ENCODE measurements at regions not wholly inside any gene's neighbourhood (a gene's known extent, or its start where the extent isn't known, plus 50 kb on each side); places are given as distances from the start of the nearest gene placed in this dataset.

DNA sequence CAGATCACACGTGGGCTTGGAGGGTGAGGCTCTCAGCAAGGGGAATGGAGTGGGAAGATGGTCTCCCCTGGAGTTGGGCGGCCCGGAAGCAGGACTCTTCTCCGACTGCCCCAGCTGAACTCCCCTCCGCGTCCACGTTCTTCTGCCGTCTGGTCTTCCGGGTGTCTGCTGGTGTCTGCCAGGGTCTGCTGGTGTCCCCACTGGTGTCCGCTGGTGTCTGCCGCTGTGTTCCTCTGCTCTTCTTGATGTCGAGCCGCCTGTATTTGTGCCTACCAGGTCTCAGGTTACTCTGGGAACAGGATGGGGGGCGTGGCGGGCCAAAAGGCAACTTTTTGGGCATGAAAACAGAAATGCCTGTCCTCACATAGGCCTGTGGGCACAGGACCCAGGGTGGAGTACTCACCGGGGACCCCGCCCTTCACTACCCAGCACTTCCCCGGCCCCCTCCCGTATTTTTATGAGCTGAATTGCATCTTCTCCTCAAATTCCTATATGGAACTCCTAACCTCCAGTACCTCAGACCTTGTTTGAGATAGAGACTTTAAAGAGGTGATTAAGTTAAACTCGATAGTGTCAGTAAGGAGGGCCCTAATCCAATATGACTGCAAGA lies 675.4 kb downstream of the SEMA5A start:
- H3K36me3 ChIP-seq (ENCODE audit: control insufficient read depth in 2 of 2, extremely low read depth in 1 of 2, insufficient read depth in 2 of 2, low read length in 2 of 2), result no peaks in the 10 kb centered on the region
- H3K27me3 ChIP-seq (ENCODE audit: control insufficient read depth in 2 of 2, insufficient read depth in 2 of 2, low read length in 2 of 2), result no peaks in the 10 kb centered on the region
- H3K4me1 ChIP-seq (ENCODE audit: control insufficient read depth, extremely low read depth, insufficient read depth, low read length), result no peaks in the 10 kb centered on the region
- dilution Hi-C loops (cut with MboI; ENCODE audit: extremely low pct_ligation_motif_present, low sequenced_read_pairs) (no loop called here), intact Hi-C loops (cut with micrococcal nuclease) (no loop called here)
- TF ChIP-seq, protein P1, sequence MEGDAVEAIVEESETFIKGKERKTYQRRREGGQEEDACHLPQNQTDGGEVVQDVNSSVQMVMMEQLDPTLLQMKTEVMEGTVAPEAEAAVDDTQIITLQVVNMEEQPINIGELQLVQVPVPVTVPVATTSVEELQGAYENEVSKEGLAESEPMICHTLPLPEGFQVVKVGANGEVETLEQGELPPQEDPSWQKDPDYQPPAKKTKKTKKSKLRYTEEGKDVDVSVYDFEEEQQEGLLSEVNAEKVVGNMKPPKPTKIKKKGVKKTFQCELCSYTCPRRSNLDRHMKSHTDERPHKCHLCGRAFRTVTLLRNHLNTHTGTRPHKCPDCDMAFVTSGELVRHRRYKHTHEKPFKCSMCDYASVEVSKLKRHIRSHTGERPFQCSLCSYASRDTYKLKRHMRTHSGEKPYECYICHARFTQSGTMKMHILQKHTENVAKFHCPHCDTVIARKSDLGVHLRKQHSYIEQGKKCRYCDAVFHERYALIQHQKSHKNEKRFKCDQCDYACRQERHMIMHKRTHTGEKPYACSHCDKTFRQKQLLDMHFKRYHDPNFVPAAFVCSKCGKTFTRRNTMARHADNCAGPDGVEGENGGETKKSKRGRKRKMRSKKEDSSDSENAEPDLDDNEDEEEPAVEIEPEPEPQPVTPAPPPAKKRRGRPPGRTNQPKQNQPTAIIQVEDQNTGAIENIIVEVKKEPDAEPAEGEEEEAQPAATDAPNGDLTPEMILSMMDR (IDR thresholded peaks at IDR 0.05; ENCODE audit: extremely low read depth in 1 of 2, insufficient read depth in 1 of 2, low read depth in 1 of 2, low read length in 2 of 2), result no peak
- TF ChIP-seq FOS (IDR thresholded peaks at IDR 0.05; ENCODE audit: borderline replicate concordance, insufficient read depth, low read length) (no peak), POLR2AphosphoS5 (IDR thresholded peaks at IDR 0.05; ENCODE audit: insufficient read depth, low read depth, low read length) (no peak), EZH2 (IDR thresholded peaks at IDR 0.05; ENCODE audit: borderline replicate concordance, low read depth, low read length, severe bottlenecking) (no peak)
- TF ChIP-seq, protein P2, sequence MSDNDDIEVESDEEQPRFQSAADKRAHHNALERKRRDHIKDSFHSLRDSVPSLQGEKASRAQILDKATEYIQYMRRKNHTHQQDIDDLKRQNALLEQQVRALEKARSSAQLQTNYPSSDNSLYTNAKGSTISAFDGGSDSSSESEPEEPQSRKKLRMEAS (IDR thresholded peaks at IDR 0.05; ENCODE audit: insufficient read depth, insufficient read length), result no peak
- no peaks in the 10 kb centered on the region for H3K9me1 ChIP-seq (replicated peaks; ENCODE audit: control insufficient read depth, extremely low read depth, insufficient read depth, low read length)
- H3K79me2 ChIP-seq (ENCODE audit: control insufficient read depth, insufficient read depth, low read length), result no peaks in the 10 kb centered on the region
- H4K20me1 ChIP-seq (replicated peaks; ENCODE audit: control insufficient read depth, extremely low read depth, insufficient read depth, low read length), result no peaks in the 10 kb centered on the region
- FAIRE-seq (no peak), DNase-seq (ENCODE audit: low read depth, low spot score) (no peak)
- H3K9me3 ChIP-seq (replicated peaks; ENCODE audit: control insufficient read depth, insufficient read depth, low read length), result no peaks in the 10 kb centered on the region
- POLR2A ChIA-PET, result no interaction called here
- no peak overlapping the region for H3K4me3 ChIP-seq (replicated peaks in 1 of 3; ENCODE audit: insufficient read depth in 1 of 3, low read depth in 1 of 3, low read length in 3 of 3)
- H3K27ac ChIP-seq (ENCODE audit: insufficient read depth, low read depth, low read length), result no peak overlapping the region
- BruUV-seq (replicated peaks), result no TSS peak
- no peak overlapping the region for H2AFZ ChIP-seq (ENCODE audit: low read depth, low read length)
- no peak overlapping the region for H3K9ac ChIP-seq (replicated peaks; ENCODE audit: extremely low read depth, insufficient read depth, low read length)
- H3K4me2 ChIP-seq (ENCODE audit: insufficient read depth, low read length), result no peak overlapping the region
- CTCF ChIA-PET, result no interaction called here

DNA sequence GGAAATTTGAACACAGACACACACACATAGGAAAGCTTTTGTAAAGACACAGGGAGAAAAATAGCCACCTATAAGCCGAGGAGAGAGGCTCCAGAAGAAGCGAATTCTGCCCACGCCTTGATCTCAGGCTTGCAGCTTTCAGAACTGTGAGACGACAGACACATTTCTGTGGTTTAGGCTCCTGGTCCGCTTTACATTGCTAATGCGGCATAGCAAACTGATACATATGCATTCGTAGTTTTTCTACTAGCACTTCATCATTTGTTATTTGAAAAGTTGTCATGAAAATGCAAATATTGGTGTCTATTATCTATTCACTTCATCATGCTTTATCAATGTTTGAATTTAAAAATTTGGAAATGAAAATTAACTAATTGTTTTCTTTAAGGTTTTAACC lies 674.9 kb downstream of the SEMA5A start:
- FAIRE-seq (no peak), DNase-seq (ENCODE audit: low read depth, low spot score) (no peak)
- CTCF ChIA-PET, result no interaction called here
- POLR2A ChIA-PET, result no interaction called here
- Histone ChIP-seq H4K20me1 (replicated peaks; ENCODE audit: control insufficient read depth, extremely low read depth, insufficient read depth, low read length) (no peaks in the 10 kb centered on the region), H3K27me3 (ENCODE audit: control insufficient read depth in 2 of 2, insufficient read depth in 2 of 2, low read length in 2 of 2) (no peaks in the 10 kb centered on the region), H3K4me2 (ENCODE audit: insufficient read depth, low read length) (no peak overlapping the region), H3K9me1 (replicated peaks; ENCODE audit: control insufficient read depth, extremely low read depth, insufficient read depth, low read length) (no peaks in the 10 kb centered on the region), H3K4me3 (replicated peaks in 1 of 3; ENCODE audit: insufficient read depth in 1 of 3, low read depth in 1 of 3, low read length in 3 of 3) (no peak overlapping the region), H3K4me1 (ENCODE audit: control insufficient read depth, extremely low read depth, insufficient read depth, low read length) (no peaks in the 10 kb centered on the region), H3K9ac (replicated peaks; ENCODE audit: extremely low read depth, insufficient read depth, low read length) (no peak overlapping the region), H3K27ac (ENCODE audit: insufficient read depth, low read depth, low read length) (no peak overlapping the region), H3K79me2 (ENCODE audit: control insufficient read depth, insufficient read depth, low read length) (no peaks in the 10 kb centered on the region), H2AFZ (ENCODE audit: low read depth, low read length) (no peak overlapping the region), H3K36me3 (ENCODE audit: control insufficient read depth in 2 of 2, extremely low read depth in 1 of 2, insufficient read depth in 2 of 2, low read length in 2 of 2) (no peaks in the 10 kb centered on the region), H3K9me3 (replicated peaks; ENCODE audit: control insufficient read depth, insufficient read depth, low read length) (no peaks in the 10 kb centered on the region)
- TF ChIP-seq EZH2 (IDR thresholded peaks at IDR 0.05; ENCODE audit: borderline replicate concordance, low read depth, low read length, severe bottlenecking), result no peak
- no peak for TF ChIP-seq GATA2 (IDR thresholded peaks at IDR 0.05; ENCODE audit: insufficient read depth, insufficient read length, low read depth, low read length)
- no peak for TF ChIP-seq MYC (IDR thresholded peaks at IDR 0.05; ENCODE audit: low read depth, low read length)
- TF ChIP-seq, protein P2 (IDR thresholded peaks at IDR 0.05; ENCODE audit: insufficient read depth, insufficient read length), result no peak
- TF ChIP-seq POLR2AphosphoS5 (IDR thresholded peaks at IDR 0.05; ENCODE audit: insufficient read depth, low read depth, low read length), result no peak
- TF ChIP-seq, protein P1 (IDR thresholded peaks at IDR 0.05; ENCODE audit: extremely low read depth in 1 of 2, insufficient read depth in 1 of 2, low read depth in 1 of 2, low read length in 2 of 2), result no peak
- no peak for TF ChIP-seq POLR2A (IDR thresholded peaks at IDR 0.05; ENCODE audit: low read depth, low read length)
- no peak for TF ChIP-seq FOS (IDR thresholded peaks at IDR 0.05; ENCODE audit: borderline replicate concordance, insufficient read depth, low read length)
- no peak for TF ChIP-seq JUN (IDR thresholded peaks at IDR 0.05; ENCODE audit: borderline replicate concordance, insufficient read depth, insufficient read length, low read depth)
- no TSS peak for BruUV-seq (replicated peaks)
- intact Hi-C loops (cut with micrococcal nuclease) (no loop called here), dilution Hi-C loops (cut with MboI; ENCODE audit: extremely low pct_ligation_motif_present, low sequenced_read_pairs) (no loop called here)

Data from endothelial cell of umbilical vein (primary cell).